Rectal smooth muscle tissue (tissue), 1 donor: ENCODE measurements at regions not wholly inside any gene's neighbourhood (a gene's known extent, or its start where the extent isn't known, plus 50 kb on each side); places are given as distances from the start of the nearest gene placed in this dataset.

Experiments
- H3K27ac ChIP-seq: one replicate; pipeline ENCODE4 v1.7.0; 2013; ENCODE audit warnings: low read depth, low read length, inconsistent platforms
- H3K27me3 ChIP-seq: one replicate; pipeline ENCODE4 v1.7.0; 2013; ENCODE audit warnings: low read length; ENCODE audit not compliant: control insufficient read depth, insufficient read depth
- H3K36me3 ChIP-seq: one replicate; pipeline ENCODE4 v1.7.0; 2013; ENCODE audit warnings: low read length; ENCODE audit not compliant: control insufficient read depth, insufficient read depth
- H3K4me1 ChIP-seq: one replicate; pipeline ENCODE4 v1.7.0; 2013; ENCODE audit warnings: low read length; ENCODE audit not compliant: control insufficient read depth, insufficient read depth
- H3K4me3 ChIP-seq: one replicate; pipeline ENCODE4 v1.7.0; 2013; ENCODE audit warnings: low read length
- H3K9ac ChIP-seq: one replicate; pipeline ENCODE4 v1.7.0; 2013; ENCODE audit warnings: low read length

DNA sequence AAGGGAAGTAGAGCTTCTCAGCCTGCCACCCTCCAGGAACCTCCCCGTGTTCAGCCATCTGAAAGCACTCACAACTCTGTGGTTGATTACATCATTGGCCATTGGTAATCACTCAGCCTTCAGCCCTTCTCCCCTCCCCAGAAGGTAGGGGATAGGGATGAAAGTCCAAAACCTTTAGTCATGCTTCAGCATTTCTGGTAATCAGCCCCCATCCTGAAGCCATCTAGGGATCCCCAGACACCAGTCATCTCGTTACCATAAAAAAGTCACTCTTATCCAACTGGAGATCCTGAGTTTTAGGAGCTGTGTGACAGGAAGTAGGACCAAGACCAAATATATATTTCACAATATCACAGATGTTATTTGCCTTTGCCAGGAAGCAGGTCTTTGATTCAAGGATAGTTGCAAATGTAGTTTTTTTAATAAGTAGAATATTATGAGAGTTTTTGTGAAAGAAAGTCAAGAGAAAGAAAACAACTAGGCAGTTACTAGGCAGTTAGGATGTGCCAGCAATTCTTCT lies 364.6 kb upstream of the NOCT start:
- no peaks in the 10 kb centered on the region for H3K36me3 ChIP-seq
- no peaks in the 10 kb centered on the region for H3K4me1 ChIP-seq
- H3K9ac ChIP-seq, result no peak overlapping the region
- H3K4me3 ChIP-seq, result no peak overlapping the region
- no peak overlapping the region for H3K27ac ChIP-seq
- H3K27me3 ChIP-seq, result no peaks in the 10 kb centered on the region

- no peak overlapping the region for H3K27ac ChIP-seq
- no peak overlapping the region for H3K9ac ChIP-seq
- H3K4me3 ChIP-seq, result no peak overlapping the region
- H3K27me3 ChIP-seq, result no peaks in the 10 kb centered on the region
- no peaks in the 10 kb centered on the region for H3K4me1 ChIP-seq
- no peaks in the 10 kb centered on the region for H3K36me3 ChIP-seq
Measured at GRCh38 chr4:138650495-138650894, 365.1 kb upstream of the NOCT start.

DNA sequence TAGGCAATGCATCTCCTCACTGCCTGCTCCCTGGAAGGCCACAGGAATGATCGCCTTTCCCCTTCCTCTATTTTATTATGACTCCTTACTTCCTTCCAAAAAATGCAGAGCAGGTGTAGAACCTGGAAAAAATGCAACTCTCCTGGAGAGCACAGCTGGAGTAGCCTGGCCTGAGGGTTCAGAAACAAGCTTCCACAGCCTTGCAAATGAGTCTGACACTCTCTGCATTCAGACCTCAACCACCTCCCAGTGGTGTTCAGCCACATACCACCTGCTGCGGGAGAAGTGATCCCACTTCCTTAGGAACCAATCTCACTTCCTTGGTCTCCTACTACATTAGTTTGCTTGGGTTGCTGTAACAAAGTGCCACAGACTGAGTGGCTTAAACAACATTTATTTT lies 368.1 kb upstream of the NOCT start:
- Histone ChIP-seq H3K9ac (no peak overlapping the region), H3K4me1 (no peaks in the 10 kb centered on the region), H3K27me3 (no peaks in the 10 kb centered on the region), H3K27ac (no peak overlapping the region), H3K4me3 (no peak overlapping the region), H3K36me3 (no peaks in the 10 kb centered on the region)

- no peak overlapping the region for H3K9ac ChIP-seq
- H3K4me3 ChIP-seq, result no peak overlapping the region
- H3K4me1 ChIP-seq, result no peaks in the 10 kb centered on the region
- no peaks in the 10 kb centered on the region for H3K27me3 ChIP-seq
- no peak overlapping the region for H3K27ac ChIP-seq
- H3K36me3 ChIP-seq, result no peaks in the 10 kb centered on the region
Measured at GRCh38 chr4:138646383-138646782, 369.2 kb upstream of the NOCT start.

- H3K4me3 ChIP-seq, result no peak overlapping the region
- no peak overlapping the region for H3K27ac ChIP-seq
- no peak overlapping the region for H3K9ac ChIP-seq
- no peaks in the 10 kb centered on the region for H3K4me1 ChIP-seq
- H3K27me3 ChIP-seq, result no peaks in the 10 kb centered on the region
- H3K36me3 ChIP-seq, result no peaks in the 10 kb centered on the region
Measured at GRCh38 chr4:138645289-138645688, 370.3 kb upstream of the NOCT start.

GRCh38 chr4:138644322-138644721 lies 371.3 kb upstream of the NOCT start:
- H3K27ac ChIP-seq, result no peak overlapping the region
- H3K4me1 ChIP-seq, result no peaks in the 10 kb centered on the region
- no peak overlapping the region for H3K9ac ChIP-seq
- no peak overlapping the region for H3K4me3 ChIP-seq
- H3K27me3 ChIP-seq, result no peaks in the 10 kb centered on the region
- no peaks in the 10 kb centered on the region for H3K36me3 ChIP-seq

- H3K4me3 ChIP-seq, result no peak overlapping the region
- H3K9ac ChIP-seq, result no peak overlapping the region
- no peaks in the 10 kb centered on the region for H3K27me3 ChIP-seq
- H3K27ac ChIP-seq, result no peak overlapping the region
- no peaks in the 10 kb centered on the region for H3K36me3 ChIP-seq
- no peaks in the 10 kb centered on the region for H3K4me1 ChIP-seq
Measured at GRCh38 chr4:138643827-138644226, 371.8 kb upstream of the NOCT start.

GRCh38 chr4:138639018-138639741 lies 376.4 kb upstream of the NOCT start:
- Histone ChIP-seq H3K9ac (no peak overlapping the region), H3K36me3 (no peaks in the 10 kb centered on the region), H3K27me3 (no peaks in the 10 kb centered on the region), H3K27ac (no peak overlapping the region), H3K4me1 (no peaks in the 10 kb centered on the region), H3K4me3 (no peak overlapping the region)

DNA sequence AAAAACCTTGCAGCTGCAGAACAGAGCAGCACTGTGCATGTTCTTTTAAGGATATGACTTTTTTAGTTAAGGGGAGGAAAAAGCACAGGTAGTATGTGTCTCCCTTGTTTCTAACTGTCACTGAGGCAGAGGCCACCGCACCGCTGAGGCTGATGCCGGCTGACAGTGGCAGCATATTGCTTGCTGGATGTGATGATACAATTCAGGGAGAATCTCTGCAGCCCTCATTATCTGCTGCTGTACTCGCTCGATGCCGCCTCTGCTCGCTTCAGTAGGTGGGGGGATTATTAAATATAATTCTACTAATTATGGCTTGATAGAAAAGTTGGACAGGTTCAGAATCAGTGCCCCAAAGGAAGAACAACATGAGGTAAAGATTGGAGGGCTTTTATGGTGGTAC lies 378.8 kb upstream of the NOCT start:
- no peaks in the 10 kb centered on the region for H3K27me3 ChIP-seq
- no peaks in the 10 kb centered on the region for H3K36me3 ChIP-seq
- H3K4me1 ChIP-seq, result no peaks in the 10 kb centered on the region
- no peak overlapping the region for H3K4me3 ChIP-seq
- H3K27ac ChIP-seq, result no peak overlapping the region
- no peak overlapping the region for H3K9ac ChIP-seq

DNA sequence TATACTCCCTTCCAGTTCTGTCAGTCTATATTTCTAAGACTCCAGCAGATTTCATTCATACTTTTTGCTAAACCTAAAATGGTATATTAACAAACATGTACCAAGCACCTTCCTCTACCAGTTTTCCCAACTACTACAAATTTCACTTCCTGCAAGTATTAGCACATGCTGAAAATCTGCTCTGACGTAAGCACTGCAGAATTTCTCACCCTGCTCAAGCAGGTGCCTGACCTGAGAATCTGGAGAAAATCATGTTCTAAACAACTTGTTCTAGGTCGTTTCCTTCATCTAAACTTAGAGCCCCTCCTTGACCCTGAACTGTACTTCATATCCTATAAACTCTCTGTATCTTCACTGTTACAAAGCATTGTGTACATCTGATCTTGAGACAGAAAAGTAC lies 380.7 kb upstream of the NOCT start:
- Histone ChIP-seq H3K4me1 (no peaks in the 10 kb centered on the region), H3K9ac (no peak overlapping the region), H3K27ac (no peak overlapping the region), H3K4me3 (no peak overlapping the region), H3K36me3 (no peaks in the 10 kb centered on the region), H3K27me3 (no peaks in the 10 kb centered on the region)

- Histone ChIP-seq H3K36me3 (no peaks in the 10 kb centered on the region), H3K4me1 (no peaks in the 10 kb centered on the region)
Measured at GRCh38 chr4:138633580-138633904, 382.0 kb upstream of the NOCT start.

DNA sequence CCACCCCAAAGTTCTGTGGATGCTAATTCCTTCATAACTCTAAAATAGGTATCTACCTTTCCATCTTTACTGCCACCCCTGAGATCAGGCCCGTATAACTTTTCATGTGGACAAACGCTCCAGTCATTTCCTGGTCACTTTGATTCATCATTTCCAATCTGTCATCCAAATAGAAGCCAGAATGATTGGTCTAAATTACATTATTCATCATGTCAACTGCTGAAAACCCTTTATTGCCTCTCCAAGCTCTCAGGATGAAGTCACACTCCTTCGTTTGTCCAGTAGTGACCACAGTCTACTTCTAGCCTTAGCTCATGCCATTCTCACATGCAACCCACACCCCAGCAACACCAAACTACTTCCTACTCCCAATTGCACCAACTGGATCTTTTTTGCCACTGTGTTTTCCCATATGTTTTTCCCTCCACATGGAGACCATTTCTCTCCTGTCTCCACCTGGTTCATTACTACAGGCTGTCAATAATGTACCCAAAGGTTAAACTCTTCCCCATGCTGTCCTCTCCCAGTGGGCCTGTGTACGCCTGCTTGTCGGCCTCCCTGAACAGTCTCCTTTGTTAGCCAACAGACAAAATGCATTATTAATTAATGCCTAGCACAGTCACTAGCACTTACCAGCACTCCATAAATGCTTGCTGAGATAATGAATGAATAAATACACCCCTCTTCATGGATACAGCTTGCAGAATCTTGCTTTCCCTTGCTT lies 382.6 kb upstream of the NOCT start:
- no peak overlapping the region for H3K9ac ChIP-seq
- no peaks in the 10 kb centered on the region for H3K27me3 ChIP-seq
- H3K4me3 ChIP-seq, result no peak overlapping the region
- H3K4me1 ChIP-seq, result no peaks in the 10 kb centered on the region
- H3K36me3 ChIP-seq, result no peaks in the 10 kb centered on the region
- no peak overlapping the region for H3K27ac ChIP-seq

More at GRCh38 chr4:138633580-138633904, 382.0 kb upstream of the NOCT start:
- Histone ChIP-seq H3K9ac (no peak overlapping the region), H3K27me3 (no peaks in the 10 kb centered on the region), H3K27ac (no peak overlapping the region), H3K4me3 (no peak overlapping the region)

DNA sequence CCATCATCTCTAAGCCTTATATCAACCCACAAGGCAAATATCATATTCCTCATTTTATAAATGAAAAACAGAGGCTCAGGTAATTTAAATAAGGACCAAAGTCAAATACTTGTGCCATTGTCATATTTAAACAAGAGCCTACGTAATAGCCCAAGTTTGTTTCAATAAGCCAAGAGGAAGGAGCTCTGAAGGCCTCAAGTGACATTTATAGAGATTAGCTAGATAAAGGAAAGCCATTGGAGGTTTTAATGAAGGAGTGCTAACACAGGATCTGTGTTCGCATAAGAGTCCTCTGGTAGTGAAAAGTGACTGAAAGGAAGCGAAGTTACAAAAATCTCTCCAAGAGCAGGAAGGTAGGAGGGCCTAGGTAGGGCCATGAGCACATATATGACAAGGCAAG lies 384.9 kb upstream of the NOCT start:
- Histone ChIP-seq H3K36me3 (no peaks in the 10 kb centered on the region), H3K27ac (no peak overlapping the region), H3K9ac (no peak overlapping the region), H3K4me3 (no peak overlapping the region), H3K4me1 (no peaks in the 10 kb centered on the region), H3K27me3 (no peaks in the 10 kb centered on the region)
